Kidney epithelial cell (primary cell): ENCODE measurements at regions not wholly inside any gene's neighbourhood (a gene's known extent, or its start where the extent isn't known, plus 50 kb on each side); places are given as distances from the start of the nearest gene placed in this dataset.

ENCODE experiments used
- DNase-seq: peaks from one replicate; pipeline ENCODE4 v3.0.0-alpha.2; 2010; ENCODE audit warnings: low read depth
- H3K27me3 ChIP-seq: 2 replicates; pipeline ENCODE4 v1.6.0; 2011; ENCODE audit warnings: low read length; ENCODE audit not compliant: control insufficient read depth, insufficient read depth
- H3K36me3 ChIP-seq: 2 replicates; pipeline ENCODE4 v1.5.1; 2011; ENCODE audit warnings: low read length; ENCODE audit not compliant: control insufficient read depth, insufficient read depth
- H3K4me3 ChIP-seq: 2 replicates; pipeline ENCODE4 v1.5.1; 2011; ENCODE audit warnings: low read depth, mild to moderate bottlenecking, control low read depth, low read length
- CTCF ChIP-seq: IDR thresholded peaks from 2 replicates; pipeline ENCODE4 v1.5.1; 2011; ENCODE audit warnings: mild to moderate bottlenecking, moderate library complexity, low read length, control low read depth, inconsistent platforms; ENCODE audit not compliant: insufficient read depth, poor library complexity, severe bottlenecking

DNA sequence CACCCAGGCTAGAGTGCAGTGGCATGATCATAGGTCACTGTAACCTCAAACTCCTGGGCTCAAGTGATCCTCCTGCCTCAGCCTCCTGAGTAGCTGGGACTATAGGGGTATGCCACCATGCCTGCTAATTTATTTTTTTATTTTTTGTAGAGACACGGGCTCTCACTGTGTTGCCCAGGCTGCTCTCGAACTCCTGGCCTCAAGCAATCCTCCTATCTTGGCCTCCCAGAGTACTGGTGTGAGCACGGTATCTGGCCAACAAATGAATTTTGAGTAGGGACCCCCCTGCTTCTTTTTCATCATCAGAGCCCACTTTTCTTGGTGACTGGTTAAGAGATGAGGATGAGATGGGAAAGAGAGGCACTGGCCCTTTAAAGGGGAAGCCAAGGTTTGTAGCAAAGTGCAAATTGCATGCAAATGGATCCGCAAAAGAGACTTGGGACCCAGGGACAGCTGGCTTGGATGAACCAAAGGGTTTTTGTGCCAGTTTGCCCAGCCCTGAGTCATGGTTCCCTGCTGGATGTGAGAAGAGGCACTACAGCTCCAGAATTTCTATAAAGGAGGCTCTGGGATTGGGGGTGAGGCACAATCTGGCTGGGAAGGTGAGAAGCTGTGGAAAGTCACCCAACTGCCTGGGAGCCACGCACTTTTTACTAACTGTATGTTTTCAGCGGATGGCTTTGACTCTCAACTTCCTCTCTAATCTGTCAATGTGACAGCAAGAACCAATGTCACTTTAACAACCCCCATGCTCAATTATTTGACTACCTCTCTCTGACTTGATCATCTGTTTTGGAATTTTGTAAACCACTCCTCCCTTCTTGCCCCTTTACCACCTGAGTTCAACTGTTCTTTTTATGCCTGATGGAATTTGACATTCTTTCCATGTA lies 58.7 kb upstream of the RNF24 start:
- no peak for DNase-seq
- TF ChIP-seq CTCF, result no peak
- Histone ChIP-seq H3K27me3 (no peaks in the 10 kb centered on the region), H3K36me3 (no peaks in the 10 kb centered on the region), H3K4me3 (no peak overlapping the region)

- Histone ChIP-seq H3K4me3 (no peak overlapping the region), H3K36me3 (no peaks in the 10 kb centered on the region), H3K27me3 (no peaks in the 10 kb centered on the region)
- TF ChIP-seq CTCF, result no peak
- DNase-seq, result no peak
These were observed 55.9 kb upstream of the RNF24 start for GRCh38 chr20:4071178-4071693.

DNA sequence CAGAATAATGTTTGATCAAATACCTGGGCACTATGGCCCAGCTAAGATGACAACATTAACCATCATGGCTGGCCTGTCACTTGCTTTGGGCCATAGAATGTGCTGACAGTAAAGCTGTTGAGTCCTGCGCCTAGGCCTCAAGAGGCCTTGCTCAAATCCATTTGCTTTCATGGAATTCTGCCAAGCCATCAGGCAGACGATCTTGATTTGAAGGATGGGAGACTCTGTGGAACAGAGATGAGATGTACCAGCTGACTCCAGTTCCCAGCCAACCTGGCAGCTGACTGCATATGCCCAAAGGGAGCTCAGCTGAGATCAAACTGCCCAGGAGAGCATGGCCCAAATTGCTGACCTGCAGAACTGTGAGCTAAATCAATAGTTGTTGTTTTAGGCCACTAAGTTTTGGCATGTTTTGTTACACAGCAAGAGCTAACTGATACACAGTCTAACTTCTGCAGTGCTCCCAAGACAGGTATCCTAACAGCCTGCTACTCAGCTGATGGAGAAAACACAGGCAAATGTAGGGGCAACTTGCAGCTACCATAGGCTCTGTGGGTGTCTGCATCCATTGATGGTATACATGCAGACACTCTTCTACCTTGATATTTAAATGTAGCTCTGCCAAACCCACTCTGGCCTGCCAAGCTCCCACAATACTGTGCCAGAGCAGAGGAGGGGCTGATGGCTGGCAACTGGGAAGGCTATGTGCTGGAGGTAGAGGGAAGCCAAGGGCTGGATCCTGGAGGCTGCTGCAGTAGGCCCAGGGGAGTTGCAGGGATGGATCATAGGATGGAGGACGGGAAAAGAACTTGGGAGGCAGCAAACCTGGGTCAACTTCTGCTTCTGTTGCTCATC lies 55.2 kb upstream of the RNF24 start:
- Histone ChIP-seq H3K27me3 (no peaks in the 10 kb centered on the region), H3K36me3 (no peaks in the 10 kb centered on the region), H3K4me3 (no peak overlapping the region)
- TF ChIP-seq CTCF, result no peak
- no peak for DNase-seq

GRCh38 chr20:4069751-4070150 lies 54.4 kb upstream of the RNF24 start:
- DNase-seq, result no peak
- no peak overlapping the region for H3K4me3 ChIP-seq
- TF ChIP-seq CTCF, result no peak

DNA sequence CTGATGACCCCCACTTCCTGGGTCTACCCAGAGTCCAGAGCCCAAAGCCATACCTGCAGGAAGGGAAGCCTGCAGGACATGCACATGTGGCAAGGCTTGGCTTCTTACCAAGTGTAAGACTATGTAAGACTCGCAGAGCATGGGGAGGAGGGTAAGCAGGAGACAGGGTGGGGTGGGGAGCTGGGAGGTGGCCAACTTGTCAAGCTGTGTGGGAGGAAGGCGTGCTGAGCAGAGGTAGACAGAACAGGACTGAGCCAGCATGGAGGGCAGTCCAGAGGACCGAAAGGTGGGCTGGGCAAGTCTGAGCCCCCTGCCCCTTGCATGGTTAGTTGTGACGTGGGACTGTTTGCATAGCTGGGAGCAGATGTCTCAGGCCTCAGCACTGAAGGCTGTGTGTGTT lies 53.4 kb upstream of the RNF24 start:
- H3K4me3 ChIP-seq, result no peak overlapping the region
- no peaks in the 10 kb centered on the region for H3K36me3 ChIP-seq
- TF ChIP-seq CTCF, result no peak
- no peaks in the 10 kb centered on the region for H3K27me3 ChIP-seq
- no peak for DNase-seq

More at GRCh38 chr20:4069751-4070150, 54.4 kb upstream of the RNF24 start:
- no peaks in the 10 kb centered on the region for H3K36me3 ChIP-seq
- no peaks in the 10 kb centered on the region for H3K27me3 ChIP-seq
